GM12878 (cell line): ENCODE measurements at regions not wholly inside any gene's neighbourhood (a gene's known extent, or its start where the extent isn't known, plus 50 kb on each side); places are given as distances from the start of the nearest gene placed in this dataset.

Experiments
- ATAC-seq: fragments of 200-7000 bp; cut with Tn5 transposase; 3 replicates; pipeline ENCODE4 v1.9.1; 2020; ENCODE audit warnings: mild to moderate bottlenecking, moderate library complexity
- BruUV-seq: library from RNA; stranded (reverse); fragments of 400-500 nt; replicated peaks from 2 replicates; lab custom pipeline; 2021; lab: Mats Ljungman, UMichigan
- CTCF ChIA-PET: fragments of 300-600 bp; sonication (Branson Sonifier 250); formaldehyde crosslinking; extraction: SDS; loops from one replicate; lab custom pipeline; 2021; ENCODE audit warnings: inconsistent platforms; lab: Yijun Ruan, JAX
- POLR2A ChIA-PET: fragments of 350-600 bp; formaldehyde crosslinking; extraction: SDS; loops from one replicate; lab custom pipeline; 2021; ENCODE audit warnings: inconsistent platforms; lab: Charles Lee
- RAD21 ChIA-PET: fragments of 300-600 bp; sonication (Branson Sonifier 250); formaldehyde crosslinking; loops from one replicate; lab custom pipeline; 2023; ENCODE audit warnings: antibody characterized with exemption; ENCODE audit not compliant: unreplicated experiment; lab: Charles Lee
- SMC1A ChIA-PET: fragments of 300-600 bp; sonication (Branson Sonifier 250); formaldehyde crosslinking; loops from one replicate; lab custom pipeline; 2023; ENCODE audit not compliant: unreplicated experiment, uncharacterized antibody; lab: Charles Lee
- DNase-seq: peaks from one replicate; pipeline ENCODE4 v3.0.0-alpha.2; 2011; ENCODE audit warnings: low read depth, low spot score
- FAIRE-seq: peaks from 3 replicates; lab custom pipeline; 2011; peaks lifted over from hg19 to GRCh38; lab: Jason Lieb, UNC
- H2AFZ ChIP-seq: 2 replicates; pipeline ENCODE4 v1.6.0; 2011; ENCODE audit warnings: low read depth, low read length, control low read depth; ENCODE audit not compliant: control insufficient read depth
- H3K27ac ChIP-seq: 2 replicates; pipeline ENCODE4 v1.5.1; 2011; ENCODE audit warnings: control low read depth; ENCODE audit not compliant: control insufficient read depth, insufficient read depth
- H3K27me3 ChIP-seq, 2 experiments: replicated peaks in 1 of 2; 2 replicates each; pipeline versions ENCODE4 v1.6.0 to v1.6.1; 2011; ENCODE audit warnings: low read length in 1 of 2; ENCODE audit not compliant: control insufficient read depth in 2 of 2, insufficient read depth in 2 of 2
- H3K36me3 ChIP-seq, 2 experiments: 2 replicates each; pipeline ENCODE4 v1.5.1; 2011; ENCODE audit warnings: low read length in 1 of 2; ENCODE audit not compliant: control insufficient read depth in 2 of 2, insufficient read depth in 2 of 2
- H3K4me1 ChIP-seq: 2 replicates; pipeline ENCODE4 v1.6.1; 2011; ENCODE audit warnings: mild to moderate bottlenecking, low read length, moderate library complexity, mixed read lengths; ENCODE audit not compliant: control insufficient read depth, insufficient read depth
- H3K4me2 ChIP-seq: 2 replicates; pipeline ENCODE4 v1.6.0; 2011; ENCODE audit warnings: control low read depth; ENCODE audit not compliant: control insufficient read depth, insufficient read depth
- H3K4me3 ChIP-seq: fragments of 200-600 bp; sonication (generic); 2 replicates; pipeline ENCODE4 v1.5.1; 2016
- H3K79me2 ChIP-seq: 2 replicates; pipeline ENCODE4 v1.6.0; 2011; ENCODE audit warnings: low read length; ENCODE audit not compliant: control insufficient read depth, insufficient read depth
- H3K9ac ChIP-seq: 2 replicates; pipeline ENCODE4 v1.8.0; 2011; ENCODE audit warnings: low read length, control low read depth, mixed read lengths; ENCODE audit not compliant: control insufficient read depth, insufficient read depth
- H3K9me3 ChIP-seq: replicated peaks from 3 replicates; pipeline ENCODE4 v1.5.1; 2011; ENCODE audit warnings: mild to moderate bottlenecking, low read length; ENCODE audit not compliant: control insufficient read depth, insufficient read depth
- H4K20me1 ChIP-seq: 2 replicates; pipeline ENCODE4 v1.6.0; 2011; ENCODE audit not compliant: control insufficient read depth, insufficient read depth
- BHLHE40 ChIP-seq, 2 experiments: fragments of 450-650 bp in 1 of 2; IDR thresholded peaks; 2 replicates each; pipeline ENCODE4 v1.6.1; 2011 to 2017; ENCODE audit warnings: low read depth in 2 of 2, borderline replicate concordance in 1 of 2, improper control_type of control experiment in 1 of 2, low read length in 1 of 2, mild to moderate bottlenecking in 1 of 2
- CEBPB ChIP-seq, 2 experiments: fragments of 150-350 bp in 1 of 2; IDR thresholded peaks; 2 replicates each; pipeline ENCODE4 v1.6.1; 2012 to 2014; ENCODE audit warnings: low read depth in 2 of 2, low read length in 2 of 2, borderline replicate concordance in 1 of 2, inconsistent platforms in 1 of 2
- CHD1 ChIP-seq: IDR thresholded peaks from 2 replicates; pipeline ENCODE4 v1.6.1; 2012; ENCODE audit warnings: low read depth, low read length, improper control_type of control experiment
- DPF2 ChIP-seq: fragments of 450-650 bp; IDR thresholded peaks from 2 replicates; pipeline ENCODE4 v1.6.1; 2017; ENCODE audit warnings: mild to moderate bottlenecking
- FOXK2 ChIP-seq: fragments of 450-650 bp; IDR thresholded peaks from 2 replicates; pipeline ENCODE4 v1.6.1; 2017; ENCODE audit warnings: mild to moderate bottlenecking, moderate library complexity
- GABPA ChIP-seq: IDR thresholded peaks from 2 replicates; pipeline ENCODE4 v1.6.1; 2014; ENCODE audit warnings: antibody characterized with exemption, low read depth, mild to moderate bottlenecking, inconsistent platforms
- KDM1A ChIP-seq: fragments of 200-600 bp; sonication (generic); IDR thresholded peaks from 2 replicates; pipeline ENCODE4 v1.6.1; 2016; ENCODE audit warnings: borderline replicate concordance
- NR2C2 ChIP-seq: IDR thresholded peaks from 2 replicates; pipeline ENCODE4 v1.6.1; 2011; ENCODE audit warnings: borderline replicate concordance, low read depth; ENCODE audit not compliant: control insufficient read depth, insufficient read length
- SIX5 ChIP-seq: IDR thresholded peaks from 2 replicates; pipeline ENCODE4 v1.6.1; 2011; ENCODE audit warnings: mild to moderate bottlenecking, low read depth, low read length, moderate library complexity; ENCODE audit not compliant: severe bottlenecking
- SMARCA5 ChIP-seq: fragments of 450-650 bp; IDR thresholded peaks from 2 replicates; pipeline ENCODE4 v1.6.1; 2017; ENCODE audit warnings: mild to moderate bottlenecking
- WGBS: methylation state at CpG from one replicate; pipeline ENCODE4 v1.1.6; 2016; ENCODE audit warnings: low lambda C conversion rate; ENCODE audit not compliant: insufficient replicate concordance, insufficient coverage; ENCODE audit errors: missing lambda C conversion rate; 5-methylcytosine and 5-hydroxymethylcytosine counted together
- in situ Hi-C: fragments of 300-500 bp; cut with MboI; formaldehyde crosslinking; loops from 9 replicates; pipeline ENCODE4 v1.14.3; 2018; ENCODE audit warnings: mixed read lengths
- intact Hi-C: fragments of 100-400 bp; cut with micrococcal nuclease; formaldehyde crosslinking; loops from one replicate; pipeline ENCODE4 v1.14.2; 2022; ENCODE audit not compliant: unreplicated experiment
- TF ChIP-seq, protein P1 (sequence below): fragments of 450-650 bp; formaldehyde crosslinking; IDR thresholded peaks from 2 replicates; pipeline ENCODE4 v1.4.0; 2020; ENCODE audit warnings: mild to moderate bottlenecking, moderate library complexity
- TF ChIP-seq, protein P2 (sequence below): fragments of 450-650 bp; IDR thresholded peaks from 2 replicates; pipeline ENCODE4 v1.6.1; 2018; ENCODE audit warnings: mild to moderate bottlenecking, low read depth, moderate library complexity; ENCODE audit not compliant: partially characterized antibody
- TF ChIP-seq, protein P3 (sequence below): fragments of 450-650 bp; formaldehyde crosslinking; IDR thresholded peaks from 2 replicates; pipeline ENCODE4 v1.4.0; 2022; ENCODE audit warnings: mild to moderate bottlenecking, moderate library complexity

DNA sequence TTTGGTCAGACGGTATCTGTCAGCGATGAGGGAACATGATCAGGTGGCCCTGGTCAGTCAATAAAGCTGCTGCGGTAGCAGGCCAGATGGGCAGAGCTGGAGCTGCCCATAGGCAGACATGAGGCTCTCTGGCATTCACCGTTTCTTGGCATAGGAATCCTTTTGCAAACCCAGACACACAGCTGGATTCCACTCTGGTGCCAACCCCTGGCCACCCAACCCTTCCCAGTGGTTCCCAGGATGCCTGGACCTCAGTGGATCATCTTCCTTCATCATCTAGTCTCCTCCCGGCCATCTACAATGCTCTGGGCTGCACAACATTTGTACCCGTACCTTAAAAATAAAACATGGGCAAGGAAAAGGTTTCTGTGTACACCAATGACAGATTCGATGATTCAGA is 68.3 kb upstream of the ACTRT2 start:
- in situ Hi-C loops, result no loop called here
- RAD21 ChIA-PET, result no interaction called here
- intact Hi-C loops, result no loop called here
- no peak for TF ChIP-seq CEBPB (IDR thresholded peaks at IDR 0.05; ENCODE audit: borderline replicate concordance in 1 of 2, low read depth in 2 of 2, low read length in 2 of 2)
- TF ChIP-seq NR2C2, result no peak
- TF ChIP-seq, protein P1, sequence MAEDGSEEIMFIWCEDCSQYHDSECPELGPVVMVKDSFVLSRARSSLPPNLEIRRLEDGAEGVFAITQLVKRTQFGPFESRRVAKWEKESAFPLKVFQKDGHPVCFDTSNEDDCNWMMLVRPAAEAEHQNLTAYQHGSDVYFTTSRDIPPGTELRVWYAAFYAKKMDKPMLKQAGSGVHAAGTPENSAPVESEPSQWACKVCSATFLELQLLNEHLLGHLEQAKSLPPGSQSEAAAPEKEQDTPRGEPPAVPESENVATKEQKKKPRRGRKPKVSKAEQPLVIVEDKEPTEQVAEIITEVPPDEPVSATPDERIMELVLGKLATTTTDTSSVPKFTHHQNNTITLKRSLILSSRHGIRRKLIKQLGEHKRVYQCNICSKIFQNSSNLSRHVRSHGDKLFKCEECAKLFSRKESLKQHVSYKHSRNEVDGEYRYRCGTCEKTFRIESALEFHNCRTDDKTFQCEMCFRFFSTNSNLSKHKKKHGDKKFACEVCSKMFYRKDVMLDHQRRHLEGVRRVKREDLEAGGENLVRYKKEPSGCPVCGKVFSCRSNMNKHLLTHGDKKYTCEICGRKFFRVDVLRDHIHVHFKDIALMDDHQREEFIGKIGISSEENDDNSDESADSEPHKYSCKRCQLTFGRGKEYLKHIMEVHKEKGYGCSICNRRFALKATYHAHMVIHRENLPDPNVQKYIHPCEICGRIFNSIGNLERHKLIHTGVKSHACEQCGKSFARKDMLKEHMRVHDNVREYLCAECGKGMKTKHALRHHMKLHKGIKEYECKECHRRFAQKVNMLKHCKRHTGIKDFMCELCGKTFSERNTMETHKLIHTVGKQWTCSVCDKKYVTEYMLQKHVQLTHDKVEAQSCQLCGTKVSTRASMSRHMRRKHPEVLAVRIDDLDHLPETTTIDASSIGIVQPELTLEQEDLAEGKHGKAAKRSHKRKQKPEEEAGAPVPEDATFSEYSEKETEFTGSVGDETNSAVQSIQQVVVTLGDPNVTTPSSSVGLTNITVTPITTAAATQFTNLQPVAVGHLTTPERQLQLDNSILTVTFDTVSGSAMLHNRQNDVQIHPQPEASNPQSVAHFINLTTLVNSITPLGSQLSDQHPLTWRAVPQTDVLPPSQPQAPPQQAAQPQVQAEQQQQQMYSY (CRISPR knock-in tag), result no peak
- no peak for TF ChIP-seq SMARCA5
- TF ChIP-seq, protein P2, sequence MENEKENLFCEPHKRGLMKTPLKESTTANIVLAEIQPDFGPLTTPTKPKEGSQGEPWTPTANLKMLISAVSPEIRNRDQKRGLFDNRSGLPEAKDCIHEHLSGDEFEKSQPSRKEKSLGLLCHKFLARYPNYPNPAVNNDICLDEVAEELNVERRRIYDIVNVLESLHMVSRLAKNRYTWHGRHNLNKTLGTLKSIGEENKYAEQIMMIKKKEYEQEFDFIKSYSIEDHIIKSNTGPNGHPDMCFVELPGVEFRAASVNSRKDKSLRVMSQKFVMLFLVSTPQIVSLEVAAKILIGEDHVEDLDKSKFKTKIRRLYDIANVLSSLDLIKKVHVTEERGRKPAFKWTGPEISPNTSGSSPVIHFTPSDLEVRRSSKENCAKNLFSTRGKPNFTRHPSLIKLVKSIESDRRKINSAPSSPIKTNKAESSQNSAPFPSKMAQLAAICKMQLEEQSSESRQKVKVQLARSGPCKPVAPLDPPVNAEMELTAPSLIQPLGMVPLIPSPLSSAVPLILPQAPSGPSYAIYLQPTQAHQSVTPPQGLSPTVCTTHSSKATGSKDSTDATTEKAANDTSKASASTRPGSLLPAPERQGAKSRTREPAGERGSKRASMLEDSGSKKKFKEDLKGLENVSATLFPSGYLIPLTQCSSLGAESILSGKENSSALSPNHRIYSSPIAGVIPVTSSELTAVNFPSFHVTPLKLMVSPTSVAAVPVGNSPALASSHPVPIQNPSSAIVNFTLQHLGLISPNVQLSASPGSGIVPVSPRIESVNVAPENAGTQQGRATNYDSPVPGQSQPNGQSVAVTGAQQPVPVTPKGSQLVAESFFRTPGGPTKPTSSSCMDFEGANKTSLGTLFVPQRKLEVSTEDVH, result no peak
- TF ChIP-seq BHLHE40 (IDR thresholded peaks at IDR 0.05; ENCODE audit: borderline replicate concordance in 1 of 2, low read depth in 2 of 2, low read length in 1 of 2), result no peak
- no peak for TF ChIP-seq GABPA
- TF ChIP-seq, protein P3, sequence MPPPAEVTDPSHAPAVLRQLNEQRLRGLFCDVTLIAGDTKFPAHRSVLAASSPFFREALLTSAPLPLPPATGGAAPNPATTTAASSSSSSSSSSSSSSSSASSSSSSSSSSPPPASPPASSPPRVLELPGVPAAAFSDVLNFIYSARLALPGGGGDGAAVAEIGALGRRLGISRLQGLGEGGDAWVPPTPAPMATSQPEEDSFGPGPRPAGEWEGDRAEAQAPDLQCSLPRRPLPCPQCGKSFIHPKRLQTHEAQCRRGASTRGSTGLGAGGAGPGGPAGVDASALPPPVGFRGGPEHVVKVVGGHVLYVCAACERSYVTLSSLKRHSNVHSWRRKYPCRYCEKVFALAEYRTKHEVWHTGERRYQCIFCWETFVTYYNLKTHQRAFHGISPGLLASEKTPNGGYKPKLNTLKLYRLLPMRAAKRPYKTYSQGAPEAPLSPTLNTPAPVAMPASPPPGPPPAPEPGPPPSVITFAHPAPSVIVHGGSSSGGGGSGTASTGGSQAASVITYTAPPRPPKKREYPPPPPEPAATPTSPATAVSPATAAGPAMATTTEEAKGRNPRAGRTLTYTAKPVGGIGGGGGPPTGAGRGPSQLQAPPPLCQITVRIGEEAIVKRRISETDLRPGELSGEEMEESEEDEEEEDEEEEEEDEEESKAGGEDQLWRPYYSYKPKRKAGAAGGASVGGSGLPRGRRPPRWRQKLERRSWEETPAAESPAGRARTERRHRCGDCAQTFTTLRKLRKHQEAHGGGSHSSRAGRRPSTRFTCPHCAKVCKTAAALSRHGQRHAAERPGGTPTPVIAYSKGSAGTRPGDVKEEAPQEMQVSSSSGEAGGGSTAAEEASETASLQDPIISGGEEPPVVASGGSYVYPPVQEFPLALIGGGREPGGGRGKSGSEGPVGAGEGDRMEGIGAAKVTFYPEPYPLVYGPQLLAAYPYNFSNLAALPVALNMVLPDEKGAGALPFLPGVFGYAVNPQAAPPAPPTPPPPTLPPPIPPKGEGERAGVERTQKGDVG (CRISPR knock-in tag), result no peak
- TF ChIP-seq FOXK2, result no peak
- TF ChIP-seq CHD1, result no peak
- no peak for TF ChIP-seq KDM1A
- no peak for TF ChIP-seq DPF2
- no peak for TF ChIP-seq SIX5
- no TSS peak for BruUV-seq
- Histone ChIP-seq H3K79me2 (no peaks in the 10 kb centered on the region), H3K36me3 (no peaks in the 10 kb centered on the region), H3K4me3 (no peak overlapping the region), H3K27me3 (no peaks in the 10 kb centered on the region), H4K20me1 (no peaks in the 10 kb centered on the region), H2AFZ (no peak overlapping the region), H3K9ac (no peak overlapping the region), H3K27ac (no peak overlapping the region), H3K4me2 (no peak overlapping the region), H3K4me1 (no peaks in the 10 kb centered on the region), H3K9me3 (no peaks in the 10 kb centered on the region; the same call in 2 of the 3 replicates)
- no peak for ATAC-seq
- no peak for DNase-seq
- POLR2A ChIA-PET, result no interaction called here
- SMC1A ChIA-PET, result no interaction called here
- CTCF ChIA-PET, result no interaction called here
- FAIRE-seq, result no peak
- 33% methylated on average over 7 of the region's 7 CpGs for whole genome bisulfite sequencing
